Body of pancreas (tissue), 4 donors: ENCODE measurements at regions not wholly inside any gene's neighbourhood (a gene's known extent, or its start where the extent isn't known, plus 50 kb on each side); places are given as distances from the start of the nearest gene placed in this dataset.

Source experiments
- CTCF ChIP-seq, 7 experiments: fragments of 450-650 bp in 4 of 7; fragments of 200-600 bp in 3 of 7; sonication (generic) in 3 of 7; IDR thresholded peaks; one replicate each; pipeline ENCODE4 v1.5.1; 2016 to 2019; ENCODE audit warnings: antibody characterized with exemption in 7 of 7
- POLR2A ChIP-seq, 3 donors: fragments of 450-650 bp; IDR thresholded peaks; one replicate each; pipeline ENCODE4 v1.6.1; 2016; ENCODE audit warnings: antibody characterized with exemption in 3 of 3, mild to moderate bottlenecking in 2 of 3

- TF ChIP-seq CTCF (IDR thresholded peaks at IDR 0.05) (no peak), POLR2A (IDR thresholded peaks at IDR 0.05) (no peak)
These were observed 184.5 kb upstream of the SLC24A3 start for GRCh38 chr20:19027971-19028370.
